ENCODE measurements at regions not wholly inside any gene's neighbourhood (a gene's known extent, or its start where the extent isn't known, plus 50 kb on each side); places are given as distances from the start of the nearest gene placed in this dataset.

GRCh38 chr1:168387781-168388760 is 107.4 kb downstream of the TBX19 start:
- DNase-seq (ENCODE audit: low read depth, low spot score), result no peak

- peak; percentile 76 for DNase-seq (ENCODE audit: low read depth, low spot score)
These were observed 106.4 kb downstream of the TBX19 start for GRCh38 chr1:168386949-168387586.

- DNase-seq (ENCODE audit: low read depth, low spot score), result no peak
These were observed 105.8 kb downstream of the TBX19 start for GRCh38 chr1:168386492-168386891.

- DNase-seq (ENCODE audit: low read depth, low spot score), result no peak
These were observed 101.2 kb downstream of the TBX19 start for GRCh38 chr1:168381850-168382249.

- no peak for DNase-seq (ENCODE audit: low read depth, low spot score)
These were observed 100.3 kb downstream of the TBX19 start for GRCh38 chr1:168380945-168381344.

GRCh38 chr1:168379104-168379860 is 98.6 kb downstream of the TBX19 start:
- DNase-seq (ENCODE audit: low read depth, low spot score), result no peak

- no peak for DNase-seq (ENCODE audit: low read depth, low spot score)
These were observed 95.1 kb downstream of the TBX19 start for GRCh38 chr1:168375566-168376300.

- no peak for DNase-seq (ENCODE audit: low read depth, low spot score)
These were observed 93.9 kb downstream of the TBX19 start for GRCh38 chr1:168374566-168374965.

GRCh38 chr1:168373869-168374268 is 93.2 kb downstream of the TBX19 start:
- no peak for DNase-seq (ENCODE audit: low read depth, low spot score)

- DNase-seq (ENCODE audit: low read depth, low spot score), result peak; percentile 64
These were observed 92.2 kb downstream of the TBX19 start for GRCh38 chr1:168372861-168373371.

GRCh38 chr1:168372307-168372706 is 91.6 kb downstream of the TBX19 start:
- no peak for DNase-seq (ENCODE audit: low read depth, low spot score)

- DNase-seq (ENCODE audit: low read depth, low spot score), result no peak
These were observed 90.8 kb downstream of the TBX19 start for GRCh38 chr1:168371477-168371876.

GRCh38 chr1:168370586-168370985 is 89.9 kb downstream of the TBX19 start:
- no peak for DNase-seq (ENCODE audit: low read depth, low spot score)

- no peak for DNase-seq (ENCODE audit: low read depth, low spot score)
These were observed 89.0 kb downstream of the TBX19 start for GRCh38 chr1:168369655-168370054.

- no peak for DNase-seq (ENCODE audit: low read depth, low spot score)
These were observed 87.5 kb downstream of the TBX19 start for GRCh38 chr1:168368131-168368530.

GRCh38 chr1:168365719-168366479 is 85.2 kb downstream of the TBX19 start:
- peak; percentile 29 for DNase-seq (ENCODE audit: low read depth, low spot score)
